ENCODE measurements at regions not wholly inside any gene's neighbourhood (a gene's known extent, or its start where the extent isn't known, plus 50 kb on each side); places are given as distances from the start of the nearest gene placed in this dataset.

DNA sequence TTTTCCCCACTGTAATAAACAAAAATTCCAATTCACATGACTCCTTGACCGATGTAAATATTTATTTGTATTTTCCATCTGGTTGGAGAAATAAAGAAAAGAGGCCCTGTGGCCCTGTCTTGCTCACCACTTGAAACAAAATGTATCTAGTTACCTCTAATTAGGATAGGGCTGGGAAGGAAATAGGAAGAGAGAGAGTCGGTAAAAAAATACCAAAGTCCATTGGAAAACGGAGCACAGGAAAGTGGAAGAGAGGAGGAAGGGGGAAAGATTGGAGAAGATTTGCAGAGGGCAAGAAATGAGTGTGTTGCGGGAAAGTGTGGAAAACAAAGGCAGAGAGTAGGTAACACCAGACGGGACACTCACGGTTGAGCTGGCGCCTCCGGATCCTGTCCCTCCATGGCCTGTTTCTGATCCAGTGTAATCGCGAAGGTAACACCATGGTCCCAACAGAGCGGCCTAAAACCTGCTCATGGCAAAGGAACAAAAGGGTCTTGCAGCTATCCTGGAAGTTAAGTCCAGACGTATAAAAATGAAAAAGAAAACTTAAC lies 105.8 kb upstream of the RIPOR2 start:
- DNase-seq, result no peak

DNA sequence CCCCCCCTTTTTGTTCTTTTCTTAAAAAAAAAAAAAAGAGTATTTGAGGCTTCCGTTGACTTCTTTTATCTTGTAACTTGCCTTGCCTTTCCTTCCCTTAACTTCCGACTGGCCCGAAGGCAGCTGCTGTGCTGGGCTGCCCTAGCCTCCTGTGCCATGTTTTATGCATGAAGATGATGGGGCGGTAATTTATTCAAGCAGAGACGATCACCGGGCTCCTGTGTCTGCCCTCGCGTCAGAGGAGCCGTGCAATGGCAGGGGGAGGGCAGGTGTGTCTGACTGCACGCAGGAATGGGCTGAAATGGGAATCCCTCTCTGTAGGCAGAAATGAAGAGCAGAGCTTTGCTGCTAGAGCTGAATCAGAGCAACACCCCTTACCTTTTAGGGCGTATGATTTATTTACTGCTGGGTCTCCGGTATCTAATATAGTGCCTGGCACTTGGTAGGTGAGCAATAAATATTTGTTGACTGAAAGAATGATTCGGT lies 106.3 kb upstream of the RIPOR2 start:
- peak; percentile 44 for DNase-seq

DNA sequence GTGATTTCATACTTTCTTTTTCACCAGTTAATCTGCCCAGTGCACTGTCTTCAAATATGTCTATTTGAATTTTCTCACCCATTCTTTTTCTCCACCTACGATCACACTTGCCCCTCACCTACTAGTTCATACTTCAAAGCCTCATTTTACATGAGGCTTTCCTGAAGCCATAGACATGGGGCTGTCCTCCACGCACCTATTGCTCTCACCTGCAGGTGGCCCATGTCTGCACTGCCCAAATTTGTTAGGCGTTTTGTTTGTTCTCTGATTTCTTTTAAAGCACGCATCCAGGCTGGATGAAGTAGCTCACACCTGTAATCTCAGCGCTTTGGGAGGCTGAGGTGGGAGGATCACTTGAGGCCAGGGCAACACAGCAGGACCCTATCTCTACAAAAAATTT lies 106.8 kb upstream of the RIPOR2 start:
- DNase-seq, result no peak

DNA sequence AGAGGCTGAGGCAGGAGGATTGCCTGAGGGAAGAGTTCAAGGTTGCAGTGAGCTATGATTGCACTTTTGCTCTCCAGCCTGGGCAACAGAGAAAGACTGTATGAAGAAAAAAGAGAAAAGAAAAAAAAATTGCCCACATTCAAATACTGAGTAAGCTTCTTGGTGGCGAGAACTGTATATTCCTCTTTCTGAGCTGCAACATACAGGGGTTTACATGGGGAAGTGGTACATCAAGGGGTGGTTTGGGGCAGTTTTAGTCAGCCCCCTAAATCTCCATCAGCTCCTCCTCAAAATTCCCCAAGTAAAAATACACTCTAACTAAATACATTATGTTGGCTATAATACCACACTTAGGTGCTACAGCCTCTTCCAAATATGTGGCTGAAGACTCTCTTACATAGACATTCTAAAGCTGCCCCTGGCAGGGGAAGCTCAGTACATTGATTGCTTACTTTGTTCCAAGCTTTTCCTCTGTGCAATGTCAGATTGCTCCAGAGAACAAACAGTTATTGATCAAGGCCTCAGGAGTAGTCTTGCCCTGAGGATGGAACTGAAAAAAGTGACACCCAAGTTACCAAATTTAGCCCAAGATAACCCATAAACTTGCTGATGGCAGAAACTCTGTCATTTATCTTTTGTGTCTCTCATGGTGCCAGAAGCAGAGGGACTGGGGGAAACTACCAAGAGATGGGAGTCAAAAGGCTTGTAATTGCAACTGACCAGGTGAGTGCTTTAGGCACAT lies 107.4 kb upstream of the RIPOR2 start:
- no peak for DNase-seq

DNA sequence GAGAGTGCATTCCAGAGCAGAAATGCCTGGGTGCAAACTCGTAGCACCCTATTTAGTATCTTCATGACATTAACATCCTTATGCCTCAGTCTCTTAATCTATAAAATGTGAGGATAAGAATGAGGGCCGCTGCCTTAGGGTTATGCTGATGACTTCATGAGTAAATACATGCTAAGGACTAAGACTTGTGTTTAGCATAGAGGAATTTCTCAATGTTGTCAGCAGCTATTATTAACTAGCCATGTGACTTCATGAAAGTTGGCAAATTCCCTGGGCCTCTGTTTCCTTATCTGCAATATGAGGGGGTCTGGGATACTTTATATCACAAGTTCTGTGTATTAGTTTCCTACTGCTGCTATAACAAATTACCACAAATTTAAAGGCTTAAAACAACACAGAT lies 108.1 kb upstream of the RIPOR2 start:
- DNase-seq, result no peak

DNA sequence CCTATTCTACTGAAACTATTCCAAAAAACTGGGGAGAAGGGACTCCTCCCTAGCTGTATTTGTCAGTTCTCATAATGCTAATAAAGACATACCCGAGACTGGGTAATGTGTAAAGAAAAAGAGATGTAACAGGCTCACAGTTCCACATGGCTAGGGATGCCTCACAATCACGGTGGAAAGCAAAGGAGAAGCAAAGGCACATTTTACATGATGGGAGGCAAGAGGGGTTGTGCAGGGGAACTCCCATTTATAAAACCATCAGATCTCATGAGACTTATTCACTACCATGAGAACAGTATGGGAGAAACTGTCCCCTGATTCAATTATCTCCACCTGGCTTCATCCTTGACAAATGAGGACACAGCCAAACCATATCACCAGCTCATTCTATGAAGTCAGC lies 111.2 kb upstream of the RIPOR2 start:
- no peak for DNase-seq

DNA sequence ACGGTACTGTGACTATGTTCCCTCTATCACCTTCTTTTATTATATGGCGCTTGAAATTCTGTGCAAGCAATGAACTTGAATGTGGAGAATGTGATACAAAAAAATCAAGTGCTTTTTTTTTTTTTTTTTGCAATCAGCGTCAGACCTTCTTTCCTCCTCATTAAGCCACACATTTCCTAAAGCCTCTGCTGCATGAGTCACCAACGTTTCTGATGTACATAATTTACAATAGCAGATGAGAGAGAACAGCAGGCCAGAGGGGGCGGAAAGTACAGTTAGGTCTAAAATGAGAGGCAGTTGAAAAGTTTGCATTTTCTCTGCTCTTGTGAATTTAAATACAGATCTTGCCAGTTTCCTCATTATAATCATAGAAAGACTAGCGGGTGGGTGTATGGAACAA lies 114.6 kb upstream of the RIPOR2 start:
- peak; percentile 64 for DNase-seq

DNA sequence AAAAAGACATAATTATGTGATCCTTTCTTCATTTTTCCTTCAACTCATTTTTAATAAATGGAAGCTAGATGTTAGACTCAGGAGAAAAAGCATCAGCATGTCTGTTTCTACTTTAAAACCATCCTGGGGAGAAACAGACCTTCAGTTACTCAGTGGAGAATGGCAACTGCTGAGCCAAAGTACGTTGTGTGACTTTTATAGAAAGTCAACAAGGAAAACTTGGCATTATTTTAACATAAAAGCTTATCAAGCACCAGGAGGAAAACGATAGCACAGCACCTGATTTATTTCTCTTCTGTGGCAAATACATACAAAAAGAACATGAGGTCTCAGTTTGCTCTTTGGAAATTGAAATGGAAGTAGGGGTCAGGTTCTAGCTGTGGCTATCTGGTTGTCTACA lies 115.3 kb upstream of the RIPOR2 start:
- DNase-seq, result no peak

DNA sequence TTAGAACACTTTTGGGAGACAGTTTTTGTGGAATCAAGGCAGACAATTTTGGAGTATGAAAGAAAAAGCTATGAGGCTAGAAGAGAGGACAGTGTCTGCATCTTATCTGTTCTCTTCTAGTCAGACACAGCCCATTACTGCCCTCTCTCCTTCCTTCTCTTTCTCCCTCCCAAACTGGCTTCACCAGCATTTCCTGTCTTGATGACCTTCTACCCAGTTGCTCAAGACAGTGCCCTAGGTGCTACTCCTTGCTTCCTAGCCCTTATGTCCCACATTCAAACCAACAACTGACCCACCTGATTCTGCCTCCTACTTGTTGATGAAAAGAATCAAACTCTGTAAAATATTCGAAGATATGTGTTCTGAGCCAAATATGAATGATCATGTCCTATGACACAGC lies 116.4 kb upstream of the RIPOR2 start:
- no peak for DNase-seq

DNA sequence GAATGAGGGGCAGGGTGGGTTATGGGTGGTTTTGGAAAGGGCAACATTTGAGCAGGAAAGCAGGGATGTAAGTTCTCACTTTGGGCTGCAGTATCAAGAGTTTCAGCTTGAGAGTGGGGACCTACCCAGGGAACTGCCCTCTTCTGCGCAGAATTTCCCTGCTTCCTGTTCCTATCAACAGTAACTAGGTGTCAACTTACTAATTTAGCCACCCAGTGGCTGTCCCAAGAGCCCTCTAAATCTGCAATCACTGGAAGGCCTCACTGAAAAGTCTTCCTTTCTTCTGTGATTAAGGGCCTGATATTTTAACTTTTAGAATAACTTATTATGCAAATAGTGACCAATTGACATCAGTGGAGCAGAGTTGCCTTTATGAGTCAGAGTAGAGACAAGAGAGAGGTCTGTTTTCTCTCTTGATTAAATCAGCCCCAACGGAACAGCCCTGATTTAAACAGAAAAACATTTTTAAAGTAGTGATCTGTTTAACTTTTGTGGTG lies 118.2 kb upstream of the RIPOR2 start:
- peak; percentile 23 for DNase-seq

DNA sequence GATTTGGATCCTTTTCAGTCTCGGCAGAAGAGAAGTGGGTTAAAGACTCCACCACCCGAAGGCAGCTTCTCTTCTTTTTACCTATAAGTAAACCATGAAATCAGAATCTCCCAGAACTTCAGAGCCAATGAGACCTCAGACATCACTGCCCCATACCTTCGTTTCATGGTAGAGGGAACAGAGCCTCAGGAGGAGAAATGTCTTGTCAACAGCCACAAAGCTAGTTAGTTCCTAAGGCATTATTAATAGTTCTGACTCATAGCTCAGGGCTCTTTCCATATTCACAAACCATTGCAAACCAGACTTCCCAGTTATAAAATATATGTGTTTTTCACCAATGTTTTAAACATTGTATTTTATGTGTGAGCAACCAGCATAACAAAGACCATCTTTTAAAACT lies 118.7 kb upstream of the RIPOR2 start:
- no peak for DNase-seq

DNA sequence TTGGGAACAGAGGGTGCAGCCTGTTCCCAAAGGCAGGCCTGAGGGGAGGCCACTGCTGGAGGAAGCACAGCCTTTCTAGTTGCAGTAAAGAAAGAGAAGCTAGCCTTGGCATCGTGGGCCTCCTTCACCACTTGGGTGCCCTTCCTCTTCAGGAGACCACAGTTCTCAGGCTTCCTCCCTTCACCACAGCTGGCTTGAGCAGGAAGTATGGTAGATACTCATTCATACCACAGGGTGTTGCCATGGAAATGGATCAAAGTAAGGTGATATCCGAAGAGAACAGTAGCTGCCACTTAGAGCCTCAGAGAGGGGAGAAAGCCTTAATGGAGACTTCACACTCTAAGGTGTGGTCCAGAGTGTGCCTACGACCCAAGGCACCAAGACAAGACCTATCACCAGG lies 120.4 kb upstream of the RIPOR2 start:
- DNase-seq, result no peak

DNA sequence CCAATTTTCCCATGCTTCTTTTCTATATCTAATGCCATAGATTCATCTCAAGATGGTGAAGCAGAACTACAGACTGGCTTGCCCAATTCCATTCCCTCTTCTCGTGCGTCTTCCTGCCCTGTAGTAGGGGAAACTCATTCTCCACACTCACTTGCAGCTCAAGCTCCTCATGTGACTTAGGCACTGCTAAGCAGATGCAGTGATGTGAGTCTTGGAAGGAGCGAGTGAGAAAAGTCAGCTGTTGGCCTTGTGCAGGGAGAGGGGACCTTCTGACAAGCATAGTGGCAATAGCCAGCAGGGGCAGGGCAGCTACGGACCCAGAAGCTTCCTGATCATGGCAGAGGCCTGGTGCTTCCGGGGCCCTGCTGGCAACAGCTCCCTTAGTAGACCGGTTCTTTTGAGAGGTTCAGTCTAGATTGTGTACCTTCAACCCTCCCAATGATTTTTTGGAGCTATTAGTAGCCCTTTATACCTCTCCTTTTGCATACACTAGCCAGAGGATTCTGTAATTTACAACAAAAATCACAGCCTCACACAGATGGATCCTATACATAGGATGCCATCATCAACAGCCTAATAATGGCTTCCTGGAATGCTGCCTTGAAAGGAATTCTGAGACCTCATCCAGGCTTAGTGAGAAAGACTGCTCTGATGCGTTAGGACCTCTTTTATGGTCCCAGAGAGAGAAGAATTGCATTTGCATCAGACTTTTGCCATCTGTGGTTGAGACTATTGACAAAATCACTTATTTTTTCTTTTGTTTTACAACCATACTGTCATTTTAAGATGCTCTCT lies 121.5 kb upstream of the RIPOR2 start:
- DNase-seq, result no peak

DNA sequence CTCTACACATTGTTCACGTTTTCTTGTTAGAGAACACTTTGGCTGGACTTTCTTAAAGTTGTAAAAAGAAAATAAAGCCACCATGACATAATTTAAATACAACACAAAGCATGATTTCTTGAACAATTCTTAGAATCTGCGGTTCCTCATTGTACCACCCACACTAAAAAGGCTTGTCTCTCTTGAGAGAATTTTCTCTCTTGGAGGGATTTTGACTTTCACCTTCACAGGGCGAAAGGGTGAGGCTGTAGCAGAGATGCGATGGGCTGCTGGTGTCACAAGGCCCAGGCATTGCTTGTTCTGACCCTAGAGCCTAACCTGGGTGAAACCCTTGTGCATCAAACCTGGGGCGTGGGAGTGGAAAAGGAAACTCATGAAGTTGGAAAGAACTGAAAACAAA lies 122.7 kb upstream of the RIPOR2 start:
- no peak for DNase-seq

DNA sequence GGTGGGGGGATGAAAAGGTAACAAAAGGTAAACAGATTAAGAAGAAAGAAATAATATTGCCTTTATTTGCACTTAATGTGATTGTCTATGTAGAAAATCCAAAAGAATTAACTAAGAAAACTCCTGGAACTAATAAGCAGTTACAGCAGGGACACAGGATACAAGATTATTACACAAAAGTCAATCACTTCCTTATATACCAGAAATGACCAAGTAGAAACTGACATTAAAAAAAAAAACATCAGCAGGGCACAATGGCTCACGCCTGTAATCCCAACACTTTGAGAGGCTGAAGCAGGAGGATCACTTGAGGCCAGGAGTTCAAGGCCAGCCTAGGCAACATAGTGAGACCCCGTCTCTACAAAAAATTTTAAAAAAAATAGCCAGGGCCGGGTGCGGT lies 123.2 kb upstream of the RIPOR2 start:
- DNase-seq, result no peak

DNA sequence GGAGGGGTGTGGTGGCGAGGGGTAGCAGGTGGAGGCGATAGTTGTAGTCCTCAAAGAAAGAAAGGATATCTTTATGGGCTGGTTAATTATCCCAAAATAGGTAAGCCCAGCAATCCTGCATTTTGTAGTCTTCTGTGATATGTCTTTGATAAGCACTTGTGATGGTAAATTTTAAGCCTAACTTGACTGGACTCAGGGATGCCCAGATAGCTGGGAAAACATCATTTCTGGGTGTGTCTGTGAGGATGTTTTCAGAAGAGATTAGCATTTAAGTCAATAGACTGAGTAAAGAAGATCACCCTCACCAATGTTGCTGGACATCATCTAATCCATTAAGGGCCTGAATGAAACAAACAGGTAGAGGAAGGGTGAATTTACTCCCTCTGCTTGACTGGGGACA lies 124.8 kb upstream of the RIPOR2 start:
- DNase-seq, result no peak

DNA sequence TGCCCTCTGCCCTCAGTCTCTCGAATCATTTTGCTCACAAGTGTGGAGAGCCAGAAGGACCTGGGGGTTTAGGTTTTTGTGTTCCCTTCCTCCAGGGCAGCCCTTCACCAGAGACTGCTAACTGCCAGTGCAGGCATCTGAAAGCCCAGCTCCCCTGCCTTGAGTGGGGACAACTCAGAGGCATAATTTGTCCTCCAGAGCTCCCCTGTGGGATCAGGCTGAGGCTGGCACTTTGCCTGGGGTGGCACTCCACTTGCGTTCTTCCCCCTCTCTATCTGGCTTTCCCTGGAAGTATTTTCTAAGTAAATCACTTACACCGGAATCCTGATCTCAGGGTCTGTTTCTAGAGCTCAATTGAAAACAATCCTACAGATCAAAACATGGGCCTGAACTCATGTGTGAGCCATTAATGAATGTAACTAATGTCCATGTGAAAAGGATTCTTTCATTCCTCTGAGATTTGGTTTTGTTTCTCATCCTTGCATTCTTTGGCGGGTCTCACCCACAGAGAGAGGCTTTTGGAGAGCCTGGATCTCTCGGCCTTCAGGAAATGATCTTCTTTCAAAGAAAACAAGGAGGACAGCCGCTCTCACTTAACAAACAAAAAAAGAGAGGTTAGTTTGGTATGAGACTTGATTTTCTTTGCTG lies 125.7 kb upstream of the RIPOR2 start:
- DNase-seq, result no peak

DNA sequence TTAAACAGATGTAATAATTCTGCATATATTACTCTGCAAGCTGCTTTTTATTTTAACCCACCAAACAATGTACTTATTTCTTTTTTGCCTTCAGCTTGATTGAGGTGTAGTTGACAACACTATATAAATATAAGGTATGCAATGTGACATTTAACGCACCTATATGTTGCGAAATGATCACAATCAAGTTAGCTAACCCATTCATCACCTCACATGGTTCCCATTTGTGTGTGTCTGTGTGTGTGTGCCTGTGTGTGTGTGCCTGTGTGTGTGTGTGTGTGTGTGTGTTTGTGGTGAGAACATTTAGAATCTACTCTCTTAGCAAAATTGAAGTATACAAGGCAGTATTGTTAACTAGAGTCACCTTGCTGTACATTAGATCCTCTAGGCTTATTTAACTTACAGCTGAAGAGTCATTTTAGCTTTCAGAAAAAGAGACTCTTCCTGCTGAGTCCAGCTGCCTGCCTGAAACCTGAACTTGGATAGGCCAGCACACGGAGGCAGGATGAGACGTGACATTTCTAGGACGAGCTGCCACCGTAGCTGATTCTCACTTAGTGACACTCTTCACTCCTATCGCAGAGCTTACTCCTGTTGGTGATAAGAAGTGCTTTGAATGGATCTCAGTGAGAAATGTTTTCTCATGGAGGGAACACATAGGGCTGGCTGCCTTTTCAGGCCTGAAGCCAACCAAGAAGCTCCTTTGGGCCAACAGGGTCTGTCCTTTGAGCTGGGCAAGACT lies 126.5 kb upstream of the RIPOR2 start:
- no peak for DNase-seq

DNA sequence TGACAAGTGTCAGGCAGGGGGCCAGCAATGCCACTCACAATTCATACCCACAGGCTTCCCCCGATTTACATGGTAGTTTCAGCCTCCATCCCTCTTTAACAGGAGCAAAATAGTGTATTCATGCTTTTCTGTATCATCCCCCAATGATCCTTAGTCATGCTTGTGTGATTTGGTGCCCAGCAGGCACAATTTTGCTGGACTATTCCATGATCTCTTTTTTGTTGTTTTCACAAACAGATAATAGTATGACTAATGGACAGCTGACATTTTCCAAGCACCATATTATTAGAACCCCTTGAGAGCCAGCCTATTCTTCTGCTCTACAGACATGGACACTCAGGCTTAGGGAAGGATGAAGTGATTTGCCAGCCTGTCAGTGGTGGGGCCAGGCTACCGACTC lies 128.2 kb upstream of the RIPOR2 start:
- DNase-seq, result no peak

DNA sequence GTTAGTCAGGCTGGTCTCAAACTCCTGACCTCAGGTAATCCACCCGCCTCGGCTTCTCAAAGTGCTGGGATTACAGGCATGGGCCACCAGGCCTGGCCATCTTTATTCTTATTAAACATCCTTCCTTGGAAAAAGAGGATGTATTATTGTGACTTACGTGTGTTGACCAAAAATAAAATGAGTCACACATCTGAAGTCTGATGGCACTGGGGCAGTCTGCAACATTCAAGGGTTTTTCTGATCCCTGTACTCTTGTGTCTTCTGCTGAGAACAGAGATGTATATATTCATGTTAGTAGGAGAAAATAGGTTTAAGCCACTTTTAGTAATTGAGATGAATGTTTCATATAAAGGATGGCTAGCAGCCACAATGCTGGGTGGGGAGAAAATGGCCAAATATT lies 129.9 kb upstream of the RIPOR2 start:
- no peak for DNase-seq

DNA sequence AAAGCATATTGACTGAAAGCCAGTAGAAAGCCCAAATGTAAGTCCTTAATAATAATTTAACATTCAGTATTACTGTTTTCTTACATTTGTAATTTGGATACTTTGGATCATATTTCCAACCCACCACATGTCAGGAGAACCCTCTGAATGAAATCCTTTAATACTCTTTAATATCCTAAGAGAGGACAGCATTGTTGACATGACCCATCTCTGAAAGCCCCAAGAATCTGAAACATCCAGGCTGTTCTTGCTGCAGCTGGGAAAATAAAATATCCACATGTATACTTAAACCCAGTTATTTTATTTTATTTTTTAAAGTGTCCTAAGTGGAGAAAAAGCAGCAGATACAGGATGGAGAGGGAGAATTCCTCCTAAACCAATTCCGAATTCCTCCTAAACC lies 130.8 kb upstream of the RIPOR2 start:
- DNase-seq, result no peak

DNA sequence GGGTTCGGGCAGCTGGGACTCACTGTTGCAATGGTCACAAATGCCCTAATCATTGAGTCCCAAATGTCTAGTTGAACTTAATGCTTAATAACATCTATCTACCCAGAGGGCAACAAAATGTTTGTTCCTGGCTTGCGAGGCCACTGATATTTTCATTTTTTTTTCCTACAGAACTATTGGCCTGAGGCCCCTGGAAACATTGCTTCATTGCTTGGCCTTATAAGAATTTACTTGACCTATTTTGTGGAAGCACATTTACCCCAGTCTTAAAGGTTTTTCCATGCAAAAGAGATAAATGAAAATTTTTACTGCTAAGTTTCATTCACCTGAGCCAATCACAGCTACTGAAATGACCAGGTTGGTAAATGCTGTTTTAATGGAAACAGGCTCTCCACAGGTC lies 133.1 kb upstream of the RIPOR2 start:
- no peak for DNase-seq

All from DMS 273 treated with DMSO at 0.1 percent for 48 hours (cell line).